Hepatocyte (in vitro differentiated cells): ENCODE measurements at regions not wholly inside any gene's neighbourhood (a gene's known extent, or its start where the extent isn't known, plus 50 kb on each side); places are given as distances from the start of the nearest gene placed in this dataset.

Experiments used
- DNase-seq: peaks from one replicate; pipeline ENCODE4 v3.0.0-alpha.2; 2016; ENCODE audit warnings: low spot score
- H2AFZ ChIP-seq: fragments of 200-600 bp; sonication (generic); 2 replicates; pipeline ENCODE4 v1.6.0; 2016; ENCODE audit warnings: antibody characterized with exemption, mild to moderate bottlenecking
- H3K27ac ChIP-seq: fragments of 200-600 bp; sonication (generic); 2 replicates; pipeline ENCODE4 v1.5.1; 2016; ENCODE audit warnings: mild to moderate bottlenecking
- H3K27me3 ChIP-seq: fragments of 200-600 bp; sonication (generic); 2 replicates; pipeline ENCODE4 v1.6.1; 2016
- H3K36me3 ChIP-seq: fragments of 200-600 bp; sonication (generic); replicated peaks from 2 replicates; pipeline ENCODE4 v1.5.1; 2016; ENCODE audit warnings: low read depth; ENCODE audit not compliant: insufficient read depth
- H3K4me1 ChIP-seq: fragments of 200-600 bp; sonication (generic); 2 replicates; pipeline ENCODE4 v1.5.1; 2016; ENCODE audit warnings: mild to moderate bottlenecking, moderate library complexity; ENCODE audit not compliant: insufficient read depth
- H3K4me2 ChIP-seq: fragments of 200-600 bp; sonication (generic); 2 replicates; pipeline ENCODE4 v1.6.0; 2016
- H3K4me3 ChIP-seq: fragments of 200-600 bp; sonication (generic); 2 replicates; pipeline ENCODE4 v1.5.1; 2016; ENCODE audit warnings: mild to moderate bottlenecking
- H3K79me2 ChIP-seq: fragments of 200-600 bp; sonication (generic); 2 replicates; pipeline ENCODE4 v1.6.0; 2017; ENCODE audit warnings: mild to moderate bottlenecking
- H3K9me2 ChIP-seq: fragments of 200-600 bp; sonication (generic); replicated peaks from 2 replicates; pipeline ENCODE4 v1.6.0; 2017; ENCODE audit warnings: mild to moderate bottlenecking; ENCODE audit not compliant: insufficient read depth
- H3K9me3 ChIP-seq: fragments of 200-600 bp; sonication (generic); 2 replicates; pipeline ENCODE4 v1.5.1; 2016; ENCODE audit warnings: low read depth, mild to moderate bottlenecking
- H4K20me1 ChIP-seq: fragments of 200-600 bp; sonication (generic); 2 replicates; pipeline ENCODE4 v1.6.0; 2016; ENCODE audit warnings: mild to moderate bottlenecking; ENCODE audit not compliant: insufficient read depth, poor library complexity, severe bottlenecking
- EZH2 ChIP-seq: fragments of 200-600 bp; sonication (generic); IDR thresholded peaks from 2 replicates; pipeline ENCODE4 v1.6.1; 2016; ENCODE audit warnings: antibody characterized with exemption, mild to moderate bottlenecking, borderline replicate concordance
- EZH2phosphoT487 ChIP-seq: fragments of 200-600 bp; sonication (generic); IDR thresholded peaks from one replicate; pipeline ENCODE4 v1.6.1; 2018; ENCODE audit warnings: antibody characterized with exemption, mild to moderate bottlenecking, low read depth, moderate library complexity; ENCODE audit not compliant: unreplicated experiment, severe bottlenecking
- WGBS: methylation state at CpG from one replicate; pipeline ENCODE4 v1.1.6; 2016; ENCODE audit warnings: low lambda C conversion rate; ENCODE audit errors: missing lambda C conversion rate; 5-methylcytosine and 5-hydroxymethylcytosine counted together
- TF ChIP-seq, protein P1 (sequence below): fragments of 200-600 bp; sonication (generic); IDR thresholded peaks from 2 replicates; pipeline ENCODE4 v1.5.1; 2016; ENCODE audit warnings: antibody characterized with exemption, mild to moderate bottlenecking; ENCODE audit not compliant: poor library complexity

DNA sequence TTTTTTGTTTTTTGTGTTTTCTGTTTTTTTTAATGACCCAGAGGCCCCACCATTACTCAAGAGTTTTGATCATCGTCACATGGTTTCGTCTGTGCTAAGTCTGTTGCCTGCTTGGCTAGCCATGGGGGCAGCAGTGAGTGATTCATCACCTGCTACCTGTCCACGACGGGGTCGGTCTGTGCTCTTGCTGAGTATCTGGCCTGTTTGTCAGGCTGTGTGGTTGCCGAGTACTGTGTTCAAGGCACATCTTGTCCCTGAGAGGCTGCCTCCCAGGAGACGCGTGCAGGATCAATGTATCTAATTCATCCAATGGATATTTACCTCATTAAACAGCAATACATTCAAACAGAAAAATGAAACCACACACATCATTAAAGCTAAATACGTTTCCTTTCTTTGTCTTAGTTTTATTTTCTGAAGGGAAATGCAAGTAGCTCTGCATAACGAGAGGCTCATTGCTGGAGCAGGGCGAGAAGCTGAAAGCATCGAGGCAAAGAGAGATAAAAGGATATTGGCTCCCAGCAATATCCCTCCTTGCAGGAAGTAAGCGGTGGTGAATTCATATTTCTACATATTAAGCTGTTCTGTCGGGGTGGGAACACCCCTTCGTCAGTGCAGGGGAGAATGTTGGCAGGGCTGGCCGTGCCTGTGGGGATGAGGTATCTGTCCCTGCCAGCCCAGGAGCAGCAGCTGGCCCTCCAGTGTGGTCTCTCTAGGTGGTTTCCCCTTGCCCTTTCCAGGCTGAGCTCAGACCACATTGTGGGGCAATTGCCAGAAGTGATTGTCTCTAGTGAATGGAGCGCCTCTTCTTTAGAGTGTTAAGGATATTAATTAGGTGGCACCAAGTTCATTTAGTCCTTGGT is 166.2 kb upstream of the ASIC2 start:
- no peak for DNase-seq
- Histone ChIP-seq H3K79me2 (no peaks in the 10 kb centered on the region), H2AFZ (no peak overlapping the region), H3K9me2 (no peaks in the 10 kb centered on the region), H3K4me3 (no peak overlapping the region), H3K4me1 (no peaks in the 10 kb centered on the region), H3K27ac (no peak overlapping the region), H4K20me1 (no peaks in the 10 kb centered on the region), H3K36me3 (no peaks in the 10 kb centered on the region), H3K4me2 (no peak overlapping the region), H3K9me3 (no peaks in the 10 kb centered on the region), H3K27me3 (no peaks in the 10 kb centered on the region)
- WGBS, result 75% methylated on average over 17 of the region's 17 CpGs
- TF ChIP-seq EZH2 (no peak), EZH2phosphoT487 (no peak)
- TF ChIP-seq, protein P1, sequence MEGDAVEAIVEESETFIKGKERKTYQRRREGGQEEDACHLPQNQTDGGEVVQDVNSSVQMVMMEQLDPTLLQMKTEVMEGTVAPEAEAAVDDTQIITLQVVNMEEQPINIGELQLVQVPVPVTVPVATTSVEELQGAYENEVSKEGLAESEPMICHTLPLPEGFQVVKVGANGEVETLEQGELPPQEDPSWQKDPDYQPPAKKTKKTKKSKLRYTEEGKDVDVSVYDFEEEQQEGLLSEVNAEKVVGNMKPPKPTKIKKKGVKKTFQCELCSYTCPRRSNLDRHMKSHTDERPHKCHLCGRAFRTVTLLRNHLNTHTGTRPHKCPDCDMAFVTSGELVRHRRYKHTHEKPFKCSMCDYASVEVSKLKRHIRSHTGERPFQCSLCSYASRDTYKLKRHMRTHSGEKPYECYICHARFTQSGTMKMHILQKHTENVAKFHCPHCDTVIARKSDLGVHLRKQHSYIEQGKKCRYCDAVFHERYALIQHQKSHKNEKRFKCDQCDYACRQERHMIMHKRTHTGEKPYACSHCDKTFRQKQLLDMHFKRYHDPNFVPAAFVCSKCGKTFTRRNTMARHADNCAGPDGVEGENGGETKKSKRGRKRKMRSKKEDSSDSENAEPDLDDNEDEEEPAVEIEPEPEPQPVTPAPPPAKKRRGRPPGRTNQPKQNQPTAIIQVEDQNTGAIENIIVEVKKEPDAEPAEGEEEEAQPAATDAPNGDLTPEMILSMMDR, result no peak

DNA sequence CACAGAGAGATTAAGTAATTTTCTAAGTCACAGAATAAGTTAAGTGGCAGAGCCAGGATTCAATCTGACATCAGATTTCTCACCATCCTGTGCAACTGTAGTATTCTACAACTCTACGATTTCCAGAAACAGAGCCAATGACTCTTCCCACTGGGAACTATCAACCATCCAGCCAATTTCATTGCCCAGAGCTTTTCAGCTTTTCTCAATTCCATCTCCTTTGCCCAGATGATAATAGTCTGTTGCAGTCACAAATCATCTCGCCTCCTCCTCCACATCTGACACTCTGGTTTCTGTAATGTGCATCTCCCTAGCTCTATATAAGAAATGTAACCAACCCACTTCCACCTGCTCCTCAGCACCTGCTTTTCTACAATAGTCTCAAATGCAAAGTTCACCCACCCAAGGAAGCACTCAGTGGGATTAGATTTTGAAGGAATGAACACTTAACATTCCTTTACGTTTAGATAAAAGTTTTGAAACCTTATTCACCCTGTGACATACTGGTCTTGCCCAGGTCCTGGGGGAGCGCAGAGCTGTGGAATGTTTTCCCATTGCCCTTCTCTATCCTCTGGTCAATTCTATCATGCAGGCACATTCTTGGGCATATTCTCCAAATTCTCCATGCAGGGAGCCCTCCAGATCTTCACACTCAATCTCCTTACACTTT is 167.8 kb upstream of the ASIC2 start:
- Histone ChIP-seq H4K20me1 (no peaks in the 10 kb centered on the region), H3K4me2 (no peak overlapping the region), H3K9me3 (no peaks in the 10 kb centered on the region), H3K4me1 (no peaks in the 10 kb centered on the region), H3K79me2 (no peaks in the 10 kb centered on the region), H3K36me3 (no peaks in the 10 kb centered on the region), H3K9me2 (no peaks in the 10 kb centered on the region), H3K4me3 (no peak overlapping the region), H3K27ac (no peak overlapping the region), H3K27me3 (no peaks in the 10 kb centered on the region), H2AFZ (no peak overlapping the region)
- TF ChIP-seq EZH2phosphoT487, result no peak
- TF ChIP-seq, protein P1, result no peak
- no peak for TF ChIP-seq EZH2
- no peak for DNase-seq
- 57% methylated on average over 4 of the region's 4 CpGs for WGBS

DNA sequence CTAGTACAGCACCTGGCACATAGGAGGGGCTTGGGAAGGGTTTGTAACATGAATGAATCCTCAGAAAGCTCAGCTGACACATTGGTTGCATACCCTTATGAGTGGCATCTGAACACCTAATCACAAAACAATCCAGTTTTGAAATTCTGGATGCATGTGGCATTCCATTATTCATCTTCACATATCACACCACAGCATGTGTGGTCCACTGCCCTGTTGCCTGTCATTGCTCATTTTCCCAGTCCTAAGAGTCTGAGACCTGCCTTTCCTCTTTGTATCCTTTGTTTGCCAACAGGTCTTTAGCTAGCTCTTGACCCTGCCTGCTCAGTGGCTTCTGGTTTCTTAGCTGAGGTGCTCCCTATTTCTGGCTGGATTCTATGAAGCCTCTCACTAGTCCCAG is 170.8 kb upstream of the ASIC2 start:
- Histone ChIP-seq H3K27ac (no peak overlapping the region), H3K4me3 (no peak overlapping the region), H2AFZ (no peak overlapping the region)

More for the DNA sequence above, 170.8 kb upstream of the ASIC2 start:
- no peak for DNase-seq
- no peaks in the 10 kb centered on the region for H4K20me1 ChIP-seq
- H3K79me2 ChIP-seq, result no peaks in the 10 kb centered on the region
- no peaks in the 10 kb centered on the region for H3K9me2 ChIP-seq
- no peaks in the 10 kb centered on the region for H3K9me3 ChIP-seq
- no peaks in the 10 kb centered on the region for H3K36me3 ChIP-seq
- H3K27me3 ChIP-seq, result no peaks in the 10 kb centered on the region
- H3K4me2 ChIP-seq, result no peak overlapping the region
- TF ChIP-seq, protein P1, result no peak
- TF ChIP-seq EZH2 (no peak), EZH2phosphoT487 (no peak)
- no peaks in the 10 kb centered on the region for H3K4me1 ChIP-seq
